ENCODE measurements at regions not wholly inside any gene's neighbourhood (a gene's known extent, or its start where the extent isn't known, plus 50 kb on each side); places are given as distances from the start of the nearest gene placed in this dataset.
"Not testable (repeated sequence)": the region's sequence is repeated elsewhere in the genome, so short reads cannot be mapped to it uniquely, and the experiment has no call there.

DNA sequence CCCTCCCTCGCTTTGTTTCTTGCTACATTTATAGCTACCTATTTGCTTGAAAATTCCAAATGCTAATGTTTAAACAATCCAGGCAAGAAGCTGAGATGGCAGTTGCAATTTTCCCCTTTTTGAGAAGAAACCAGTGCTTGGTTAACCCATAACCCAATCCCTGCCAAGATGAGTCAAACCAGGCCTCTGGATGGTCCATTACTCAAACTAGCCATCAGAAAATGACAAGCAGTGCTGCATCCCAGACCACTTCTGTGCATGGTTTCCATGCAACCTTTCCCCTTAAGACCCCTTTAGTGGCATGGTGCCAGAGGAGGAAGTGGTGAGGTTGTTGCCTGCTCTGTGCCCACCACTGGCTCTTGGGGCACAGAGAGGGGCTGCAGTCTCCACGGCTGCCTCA, 131.2 kb upstream of the RMP24 start:
- no peak for ATAC-seq

DNA sequence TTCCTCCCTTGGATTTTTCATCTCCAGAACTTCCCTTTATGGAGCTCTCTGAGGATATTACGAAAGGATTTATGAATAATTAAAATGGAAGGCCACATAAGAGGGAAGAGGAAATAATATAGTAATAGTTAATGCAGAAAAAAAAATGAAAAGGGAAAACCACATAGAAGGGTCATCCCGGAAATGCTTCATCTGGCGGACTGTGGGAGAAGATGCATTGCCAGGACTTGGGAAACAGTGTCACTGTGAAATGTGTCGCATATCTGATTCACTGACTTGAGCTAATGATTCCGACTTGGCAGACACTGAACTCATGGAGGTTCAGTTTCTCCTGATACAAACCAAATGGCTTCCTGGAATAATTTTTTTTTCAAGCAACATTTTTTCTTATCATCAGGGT, 129.9 kb upstream of the RMP24 start:
- ATAC-seq, result no peak

More for the DNA sequence above, 131.2 kb upstream of the RMP24 start:
- TF ChIP-seq ZNF565 (CRISPR knock-in tag; conservative IDR thresholded peaks at IDR 0.05; ENCODE audit: low read depth), result no peak
- no peak for TF ChIP-seq ESRRG (CRISPR knock-in tag; IDR thresholded peaks at IDR 0.05)
- TF ChIP-seq, protein P1, sequence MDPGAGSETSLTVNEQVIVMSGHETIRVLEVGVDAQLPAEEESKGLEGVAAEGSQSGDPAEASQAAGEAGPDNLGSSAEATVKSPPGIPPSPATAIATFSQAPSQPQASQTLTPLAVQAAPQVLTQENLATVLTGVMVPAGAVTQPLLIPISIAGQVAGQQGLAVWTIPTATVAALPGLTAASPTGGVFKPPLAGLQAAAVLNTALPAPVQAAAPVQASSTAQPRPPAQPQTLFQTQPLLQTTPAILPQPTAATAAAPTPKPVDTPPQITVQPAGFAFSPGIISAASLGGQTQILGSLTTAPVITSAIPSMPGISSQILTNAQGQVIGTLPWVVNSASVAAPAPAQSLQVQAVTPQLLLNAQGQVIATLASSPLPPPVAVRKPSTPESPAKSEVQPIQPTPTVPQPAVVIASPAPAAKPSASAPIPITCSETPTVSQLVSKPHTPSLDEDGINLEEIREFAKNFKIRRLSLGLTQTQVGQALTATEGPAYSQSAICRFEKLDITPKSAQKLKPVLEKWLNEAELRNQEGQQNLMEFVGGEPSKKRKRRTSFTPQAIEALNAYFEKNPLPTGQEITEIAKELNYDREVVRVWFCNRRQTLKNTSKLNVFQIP (CRISPR knock-in tag; IDR thresholded peaks at IDR 0.05; ENCODE audit: borderline replicate concordance, low read depth), result no peak
- no peak for TF ChIP-seq TCF4 (CRISPR knock-in tag; IDR thresholded peaks at IDR 0.05; ENCODE audit: borderline replicate concordance)

DNA sequence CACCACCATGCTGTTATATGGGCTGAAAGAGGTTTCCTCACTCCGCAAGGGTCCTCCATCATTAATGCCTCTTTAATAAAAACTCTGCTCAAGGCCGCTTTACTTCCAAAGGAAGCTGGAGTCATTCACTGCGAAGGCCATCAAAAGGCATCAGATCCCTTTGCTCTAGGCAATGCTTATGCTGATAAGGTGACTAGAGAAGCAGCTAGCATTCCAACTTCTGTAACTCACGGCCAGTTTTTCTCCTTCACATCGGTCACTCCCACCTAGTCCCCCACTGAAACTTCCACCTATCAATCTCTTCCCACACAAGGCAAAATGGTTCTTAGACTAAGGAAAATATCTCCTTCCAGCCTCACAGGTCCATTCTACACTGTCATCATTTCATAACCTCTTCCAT, 124.2 kb upstream of the RMP24 start:
- ATAC-seq, result not testable (repeated sequence)

More for the DNA sequence above, 129.9 kb upstream of the RMP24 start:
- TF ChIP-seq RARB (CRISPR knock-in tag; IDR thresholded peaks at IDR 0.05) (no peak), ISL1 (CRISPR knock-in tag; IDR thresholded peaks at IDR 0.05) (no peak), GLIS3 (CRISPR knock-in tag; IDR thresholded peaks at IDR 0.05) (no peak), ZFP30 (CRISPR knock-in tag; IDR thresholded peaks at IDR 0.05) (no peak), ARNTL (CRISPR knock-in tag; IDR thresholded peaks at IDR 0.05; ENCODE audit: borderline replicate concordance, low read depth) (no peak), PPARA (CRISPR knock-in tag; IDR thresholded peaks at IDR 0.05; ENCODE audit: borderline replicate concordance) (no peak)
- TF ChIP-seq, protein P2, sequence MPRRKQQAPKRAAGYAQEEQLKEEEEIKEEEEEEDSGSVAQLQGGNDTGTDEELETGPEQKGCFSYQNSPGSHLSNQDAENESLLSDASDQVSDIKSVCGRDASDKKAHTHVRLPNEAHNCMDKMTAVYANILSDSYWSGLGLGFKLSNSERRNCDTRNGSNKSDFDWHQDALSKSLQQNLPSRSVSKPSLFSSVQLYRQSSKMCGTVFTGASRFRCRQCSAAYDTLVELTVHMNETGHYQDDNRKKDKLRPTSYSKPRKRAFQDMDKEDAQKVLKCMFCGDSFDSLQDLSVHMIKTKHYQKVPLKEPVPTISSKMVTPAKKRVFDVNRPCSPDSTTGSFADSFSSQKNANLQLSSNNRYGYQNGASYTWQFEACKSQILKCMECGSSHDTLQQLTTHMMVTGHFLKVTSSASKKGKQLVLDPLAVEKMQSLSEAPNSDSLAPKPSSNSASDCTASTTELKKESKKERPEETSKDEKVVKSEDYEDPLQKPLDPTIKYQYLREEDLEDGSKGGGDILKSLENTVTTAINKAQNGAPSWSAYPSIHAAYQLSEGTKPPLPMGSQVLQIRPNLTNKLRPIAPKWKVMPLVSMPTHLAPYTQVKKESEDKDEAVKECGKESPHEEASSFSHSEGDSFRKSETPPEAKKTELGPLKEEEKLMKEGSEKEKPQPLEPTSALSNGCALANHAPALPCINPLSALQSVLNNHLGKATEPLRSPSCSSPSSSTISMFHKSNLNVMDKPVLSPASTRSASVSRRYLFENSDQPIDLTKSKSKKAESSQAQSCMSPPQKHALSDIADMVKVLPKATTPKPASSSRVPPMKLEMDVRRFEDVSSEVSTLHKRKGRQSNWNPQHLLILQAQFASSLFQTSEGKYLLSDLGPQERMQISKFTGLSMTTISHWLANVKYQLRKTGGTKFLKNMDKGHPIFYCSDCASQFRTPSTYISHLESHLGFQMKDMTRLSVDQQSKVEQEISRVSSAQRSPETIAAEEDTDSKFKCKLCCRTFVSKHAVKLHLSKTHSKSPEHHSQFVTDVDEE (CRISPR knock-in tag; IDR thresholded peaks at IDR 0.05), result no peak
- TF ChIP-seq, protein P1 (CRISPR knock-in tag; IDR thresholded peaks at IDR 0.05; ENCODE audit: borderline replicate concordance, low read depth), result no peak

DNA sequence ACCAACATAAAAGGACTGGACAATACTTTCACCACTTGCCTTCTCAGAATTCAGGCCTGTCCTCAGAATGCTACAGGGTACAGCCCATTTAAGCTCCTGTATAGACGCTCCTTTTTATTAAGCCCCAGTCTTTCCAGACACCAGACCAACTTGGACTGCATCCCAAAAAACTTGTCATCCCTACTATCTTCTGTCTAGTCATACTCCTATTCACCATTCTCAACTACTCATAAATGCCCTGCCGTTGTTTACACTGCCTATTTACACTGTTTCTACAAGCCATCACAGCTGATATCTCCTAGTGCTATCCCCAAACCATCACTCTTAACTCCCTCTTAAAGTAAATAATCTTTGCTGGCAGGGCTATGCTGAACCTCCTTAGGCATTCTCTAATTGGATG, 123.2 kb upstream of the RMP24 start:
- not testable (repeated sequence) for ATAC-seq

DNA sequence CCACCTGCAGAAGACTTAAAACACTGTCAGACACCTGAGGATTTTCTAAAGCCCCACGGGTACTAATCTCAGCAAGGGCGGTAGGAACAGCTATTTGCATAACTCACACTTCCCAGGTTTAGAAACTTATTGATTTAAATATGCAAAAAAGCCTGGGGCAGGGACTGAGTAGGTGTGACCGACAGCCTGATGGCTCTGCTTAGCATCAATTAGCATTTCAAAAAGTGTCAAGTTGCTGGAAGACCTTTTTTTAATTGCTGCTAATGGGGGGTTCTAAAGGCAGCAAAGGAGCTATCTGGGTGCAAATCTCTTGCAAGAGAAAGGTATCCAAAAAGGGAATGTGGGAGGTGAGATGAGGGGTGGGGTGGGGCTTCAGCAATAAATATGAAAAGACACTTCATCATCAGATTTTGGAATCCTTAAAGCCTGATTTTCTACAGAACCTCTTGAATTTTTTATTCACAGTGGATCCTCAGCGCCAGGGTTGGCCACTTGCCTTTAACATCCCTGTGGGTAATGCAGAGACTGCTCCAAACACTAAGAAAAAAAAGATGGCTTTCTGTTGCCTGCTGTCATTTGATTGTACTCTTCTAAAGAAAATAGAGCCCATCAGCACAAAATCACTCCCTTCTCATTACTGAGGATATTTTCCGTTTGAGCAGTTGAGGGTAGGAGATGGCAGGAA, 121.1 kb upstream of the RMP24 start:
- no peak for ATAC-seq
- TF ChIP-seq RARB (CRISPR knock-in tag; IDR thresholded peaks at IDR 0.05) (no peak), ZNF565 (CRISPR knock-in tag; conservative IDR thresholded peaks at IDR 0.05; ENCODE audit: low read depth) (no peak), TOX (CRISPR knock-in tag; IDR thresholded peaks at IDR 0.05; ENCODE audit: borderline replicate concordance) (no peak), TCF4 (CRISPR knock-in tag; IDR thresholded peaks at IDR 0.05; ENCODE audit: borderline replicate concordance) (no peak), ZNF8 (CRISPR knock-in tag; IDR thresholded peaks at IDR 0.05) (no peak)
- TF ChIP-seq, protein P1 (CRISPR knock-in tag; IDR thresholded peaks at IDR 0.05; ENCODE audit: borderline replicate concordance, low read depth), result no peak
- TF ChIP-seq, protein P3, sequence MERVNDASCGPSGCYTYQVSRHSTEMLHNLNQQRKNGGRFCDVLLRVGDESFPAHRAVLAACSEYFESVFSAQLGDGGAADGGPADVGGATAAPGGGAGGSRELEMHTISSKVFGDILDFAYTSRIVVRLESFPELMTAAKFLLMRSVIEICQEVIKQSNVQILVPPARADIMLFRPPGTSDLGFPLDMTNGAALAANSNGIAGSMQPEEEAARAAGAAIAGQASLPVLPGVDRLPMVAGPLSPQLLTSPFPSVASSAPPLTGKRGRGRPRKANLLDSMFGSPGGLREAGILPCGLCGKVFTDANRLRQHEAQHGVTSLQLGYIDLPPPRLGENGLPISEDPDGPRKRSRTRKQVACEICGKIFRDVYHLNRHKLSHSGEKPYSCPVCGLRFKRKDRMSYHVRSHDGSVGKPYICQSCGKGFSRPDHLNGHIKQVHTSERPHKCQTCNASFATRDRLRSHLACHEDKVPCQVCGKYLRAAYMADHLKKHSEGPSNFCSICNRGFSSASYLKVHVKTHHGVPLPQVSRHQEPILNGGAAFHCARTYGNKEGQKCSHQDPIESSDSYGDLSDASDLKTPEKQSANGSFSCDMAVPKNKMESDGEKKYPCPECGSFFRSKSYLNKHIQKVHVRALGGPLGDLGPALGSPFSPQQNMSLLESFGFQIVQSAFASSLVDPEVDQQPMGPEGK (CRISPR knock-in tag; IDR thresholded peaks at IDR 0.05; ENCODE audit: borderline replicate concordance), result no peak

Data from SK-N-SH treated with all-trans-retinoic acid at 6 μM for 48 hours (cell line).